Chondrocyte (in vitro differentiated cells): ENCODE measurements at regions not wholly inside any gene's neighbourhood (a gene's known extent, or its start where the extent isn't known, plus 50 kb on each side); places are given as distances from the start of the nearest gene placed in this dataset.

Experiments used
- DNase-seq: peaks from one replicate; pipeline ENCODE4 v3.0.0; 2021; ENCODE audit warnings: mixed read lengths, low spot score
- H3K27ac Mint-ChIP-seq: one replicate; pipeline ENCODE4 v1.8.0; 2021; ENCODE audit warnings: mild to moderate bottlenecking, moderate library complexity, mixed read lengths; ENCODE audit not compliant: unreplicated experiment
- H3K27me3 Mint-ChIP-seq: 2 replicates; pipeline ENCODE4 v1.8.0; 2021; ENCODE audit warnings: low read depth, mixed read lengths
- H3K36me3 Mint-ChIP-seq: 2 replicates; pipeline ENCODE4 v1.8.0; 2021; ENCODE audit warnings: low read depth, mixed read lengths
- H3K4me1 Mint-ChIP-seq: 2 replicates; pipeline ENCODE4 v1.8.0; 2021; ENCODE audit warnings: low read depth, mild to moderate bottlenecking, mixed read lengths
- H3K4me3 Mint-ChIP-seq: one replicate; pipeline ENCODE4 v1.8.0; 2021; ENCODE audit warnings: mild to moderate bottlenecking, moderate library complexity, mixed read lengths; ENCODE audit not compliant: unreplicated experiment
- H3K9me3 Mint-ChIP-seq: 2 replicates; pipeline ENCODE4 v1.8.0; 2021; ENCODE audit warnings: low read depth, mixed read lengths
- TF ChIP-seq, protein P1 (sequence below): fragments of 200-600 bp; sonication (generic); IDR thresholded peaks from 2 replicates; pipeline ENCODE4 v1.5.0; 2021; ENCODE audit warnings: antibody characterized with exemption, mild to moderate bottlenecking, moderate library complexity

DNA sequence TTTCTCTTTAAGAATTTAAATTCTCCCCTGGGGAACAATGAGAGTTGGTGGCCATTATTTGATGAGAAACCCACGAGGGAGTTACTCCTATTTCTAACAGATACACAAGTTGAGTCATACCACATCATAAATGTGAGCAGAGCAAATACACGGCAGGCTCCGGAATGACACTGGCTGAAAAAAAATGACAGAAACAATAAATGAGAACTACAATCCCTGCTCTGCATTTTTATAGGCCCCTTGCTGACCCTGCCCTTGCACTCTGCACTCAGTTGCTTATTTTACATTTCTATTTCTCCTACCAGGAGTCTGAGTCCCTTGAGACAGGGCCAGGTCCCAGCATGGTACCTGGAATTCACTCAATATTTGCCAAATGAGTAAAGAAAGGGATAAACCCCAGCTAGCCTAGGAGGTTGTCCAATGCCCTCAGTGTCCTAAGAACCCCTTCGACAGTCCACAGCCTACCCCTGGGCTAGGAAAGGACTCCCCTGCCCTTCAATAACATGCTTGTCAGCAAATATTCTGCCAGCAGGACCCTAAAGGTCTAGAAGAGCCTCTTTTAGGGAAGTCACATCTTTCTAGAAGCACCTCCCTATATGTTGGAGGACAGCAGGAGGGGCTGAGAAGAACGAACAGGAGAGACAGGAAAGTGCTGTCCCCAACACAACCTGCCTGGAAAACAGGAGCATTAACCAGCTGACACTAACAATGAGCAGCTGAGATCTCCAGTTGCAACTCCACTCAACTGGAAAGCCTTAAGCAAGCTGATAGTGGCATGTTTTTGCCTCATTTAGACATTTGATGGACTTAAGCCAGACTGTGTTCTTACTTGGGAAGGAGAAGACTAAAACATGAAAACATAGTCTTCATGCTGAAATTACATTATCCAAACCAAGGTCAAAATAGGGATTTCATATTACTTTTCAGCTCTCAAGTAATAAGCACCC is 191.2 kb downstream of the ACTL7B start:
- H3K4me3 Mint-ChIP-seq = no peak overlapping the region
- DNase-seq = no peak
- H3K36me3 Mint-ChIP-seq = no peaks in the 10 kb centered on the region
- H3K4me1 Mint-ChIP-seq = peaks cover 4% of the 10 kb centered on the region
- no peak overlapping the region for H3K27ac Mint-ChIP-seq
- TF ChIP-seq, protein P1, sequence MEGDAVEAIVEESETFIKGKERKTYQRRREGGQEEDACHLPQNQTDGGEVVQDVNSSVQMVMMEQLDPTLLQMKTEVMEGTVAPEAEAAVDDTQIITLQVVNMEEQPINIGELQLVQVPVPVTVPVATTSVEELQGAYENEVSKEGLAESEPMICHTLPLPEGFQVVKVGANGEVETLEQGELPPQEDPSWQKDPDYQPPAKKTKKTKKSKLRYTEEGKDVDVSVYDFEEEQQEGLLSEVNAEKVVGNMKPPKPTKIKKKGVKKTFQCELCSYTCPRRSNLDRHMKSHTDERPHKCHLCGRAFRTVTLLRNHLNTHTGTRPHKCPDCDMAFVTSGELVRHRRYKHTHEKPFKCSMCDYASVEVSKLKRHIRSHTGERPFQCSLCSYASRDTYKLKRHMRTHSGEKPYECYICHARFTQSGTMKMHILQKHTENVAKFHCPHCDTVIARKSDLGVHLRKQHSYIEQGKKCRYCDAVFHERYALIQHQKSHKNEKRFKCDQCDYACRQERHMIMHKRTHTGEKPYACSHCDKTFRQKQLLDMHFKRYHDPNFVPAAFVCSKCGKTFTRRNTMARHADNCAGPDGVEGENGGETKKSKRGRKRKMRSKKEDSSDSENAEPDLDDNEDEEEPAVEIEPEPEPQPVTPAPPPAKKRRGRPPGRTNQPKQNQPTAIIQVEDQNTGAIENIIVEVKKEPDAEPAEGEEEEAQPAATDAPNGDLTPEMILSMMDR = no peak
- H3K27me3 Mint-ChIP-seq = peaks cover 7% of the 10 kb centered on the region
- H3K9me3 Mint-ChIP-seq = peaks cover 15% of the 10 kb centered on the region

DNA sequence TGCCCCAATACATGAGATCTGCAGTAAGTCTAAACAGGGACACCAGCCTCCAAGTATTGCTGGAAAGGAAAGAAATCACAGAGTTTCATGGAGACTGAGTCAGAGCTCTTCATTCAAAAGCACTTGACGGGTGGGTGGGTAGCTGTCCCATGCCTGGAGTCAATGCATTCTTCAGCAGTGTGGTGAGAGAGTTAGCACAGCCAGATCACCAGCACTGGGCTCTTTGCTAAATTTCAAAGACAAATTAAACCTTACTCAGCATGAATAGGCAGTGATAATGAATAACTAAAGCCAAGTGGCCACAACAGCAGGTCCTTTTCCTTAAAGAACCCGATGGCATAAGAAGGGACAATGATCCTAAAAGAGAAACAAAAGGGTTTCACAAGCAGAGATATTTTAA is 192.4 kb downstream of the ACTL7B start:
- Mint-ChIP-seq H3K4me3 (no peak overlapping the region), H3K36me3 (peaks cover 4% of the 10 kb centered on the region), H3K9me3 (peaks cover 24% of the 10 kb centered on the region), H3K27ac (no peak overlapping the region), H3K4me1 (no peaks in the 10 kb centered on the region), H3K27me3 (peaks cover 7% of the 10 kb centered on the region)
- no peak for DNase-seq
- TF ChIP-seq, protein P1 = no peak

DNA sequence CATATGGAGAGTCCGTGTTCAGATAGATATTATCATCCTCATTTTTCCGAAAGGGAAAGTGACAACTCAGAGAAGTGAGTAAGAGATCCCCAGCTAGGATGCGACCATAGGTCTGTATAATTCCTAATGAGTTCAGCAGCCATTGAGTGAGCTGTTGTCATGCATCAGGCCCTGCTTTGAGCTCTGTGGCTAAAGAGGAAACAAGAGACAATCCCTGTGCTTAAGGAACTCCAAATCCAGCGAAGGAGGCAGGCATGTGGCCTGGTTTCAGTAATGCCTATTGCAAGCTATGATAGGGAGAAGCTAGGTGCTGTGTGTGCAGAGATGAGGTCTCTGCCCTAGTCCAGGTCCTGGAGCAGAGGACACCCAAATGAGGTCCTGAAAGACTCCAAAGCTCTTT is 192.8 kb downstream of the ACTL7B start:
- Mint-ChIP-seq H3K36me3 (peaks cover 4% of the 10 kb centered on the region), H3K27ac (no peak overlapping the region), H3K9me3 (peaks cover 25% of the 10 kb centered on the region), H3K27me3 (peaks cover 7% of the 10 kb centered on the region), H3K4me3 (no peak overlapping the region), H3K4me1 (no peaks in the 10 kb centered on the region)
- TF ChIP-seq, protein P1 = no peak
- no peak for DNase-seq

DNA sequence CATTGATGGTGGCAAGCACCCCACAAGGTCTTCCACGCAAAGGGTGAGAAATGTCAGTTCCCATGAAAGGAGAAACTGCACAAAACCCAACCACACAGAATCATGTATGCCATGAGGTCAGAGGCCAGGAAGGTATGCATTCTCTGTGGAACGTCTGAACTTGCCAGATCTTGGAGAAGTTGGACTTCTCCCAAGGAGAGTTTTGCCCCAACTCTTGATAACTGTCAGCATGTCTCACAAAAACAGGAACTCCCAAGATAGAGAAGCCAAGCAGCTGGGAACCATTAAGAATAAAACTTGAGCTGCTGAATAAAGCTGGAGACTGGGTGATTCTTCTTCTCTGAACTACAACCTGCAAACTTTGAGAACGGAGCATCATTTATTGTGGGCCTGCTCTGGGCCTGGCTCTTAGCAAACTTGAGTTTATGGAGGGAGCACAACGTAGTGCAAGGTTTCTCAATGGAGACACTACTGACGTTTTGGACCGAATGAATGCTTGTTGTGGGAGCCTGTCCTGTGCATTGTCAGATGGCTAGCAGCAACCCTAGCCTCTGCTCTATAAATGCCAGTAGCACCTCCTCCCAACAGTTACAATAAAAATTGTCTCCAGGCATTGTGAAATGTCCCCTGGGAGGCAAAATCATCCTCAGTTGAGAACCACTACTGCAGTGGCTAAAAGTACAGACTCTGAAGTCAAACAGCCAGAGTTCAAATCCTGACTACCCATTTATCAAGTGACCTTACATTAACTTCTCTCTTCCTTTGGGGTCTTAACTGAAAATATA is 193.5 kb downstream of the ACTL7B start:
- TF ChIP-seq, protein P1 = no peak
- H3K27ac Mint-ChIP-seq = no peak overlapping the region
- peaks cover 4% of the 10 kb centered on the region for H3K36me3 Mint-ChIP-seq
- no peaks in the 10 kb centered on the region for H3K4me1 Mint-ChIP-seq
- DNase-seq = no peak
- peaks cover 25% of the 10 kb centered on the region for H3K9me3 Mint-ChIP-seq
- H3K27me3 Mint-ChIP-seq = peaks cover 9% of the 10 kb centered on the region
- H3K4me3 Mint-ChIP-seq = no peak overlapping the region

DNA sequence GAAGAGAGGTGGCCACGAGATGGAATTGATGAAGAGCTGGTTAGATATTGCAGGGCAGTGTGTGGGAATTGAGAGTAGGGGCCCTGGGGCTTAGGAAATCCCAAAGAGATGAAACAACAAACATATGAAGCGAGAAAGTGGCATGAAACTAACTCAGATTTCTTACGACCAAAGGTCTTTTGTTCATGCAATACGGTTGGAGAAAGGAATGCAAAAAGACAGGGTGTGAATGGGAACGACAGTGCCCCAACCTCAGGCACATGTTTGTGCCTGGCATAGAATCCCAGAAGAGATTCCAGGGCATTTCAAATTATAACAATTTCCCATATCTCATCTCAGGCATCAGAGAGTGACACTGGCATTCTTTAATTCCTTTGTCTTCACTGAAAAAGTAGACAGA is 199.2 kb downstream of the ACTL7B start:
- no peak overlapping the region for H3K4me3 Mint-ChIP-seq
- TF ChIP-seq, protein P1 = no peak
- H3K27me3 Mint-ChIP-seq = peaks cover 24% of the 10 kb centered on the region
- DNase-seq = no peak
- no peaks in the 10 kb centered on the region for H3K4me1 Mint-ChIP-seq
- no peak overlapping the region for H3K27ac Mint-ChIP-seq
- H3K36me3 Mint-ChIP-seq = peaks cover 4% of the 10 kb centered on the region
- H3K9me3 Mint-ChIP-seq = peaks cover 23% of the 10 kb centered on the region
